Esophagus squamous epithelium (tissue), 5 donors: ENCODE measurements at regions not wholly inside any gene's neighbourhood (a gene's known extent, or its start where the extent isn't known, plus 50 kb on each side); places are given as distances from the start of the nearest gene placed in this dataset.

ENCODE experiments used
- DNase-seq: peaks from one replicate; lab custom pipeline; 2025; lab: John Stamatoyannopoulos, UW
- H3K27ac ChIP-seq, 4 donors: fragments of 200-600 bp; sonication (generic); one replicate each; pipeline ENCODE4 v1.5.1; 2016 to 2019; ENCODE audit warnings: mild to moderate bottlenecking in 1 of 4
- H3K27me3 ChIP-seq, 4 donors: fragments of 200-600 bp; sonication (generic); 1 replicate in 3 of 4; 2 replicates in 1 of 4; pipeline versions ENCODE4 v1.5.1 to v1.6.0; 2017 to 2021; ENCODE audit warnings: antibody characterized with exemption in 1 of 4
- H3K36me3 ChIP-seq, 3 donors: fragments of 200-600 bp; sonication (generic); one replicate each; pipeline ENCODE4 v1.5.1; 2016 to 2019
- H3K4me1 ChIP-seq, 3 donors: fragments of 200-600 bp; sonication (generic); one replicate each; pipeline ENCODE4 v1.5.1; 2017 to 2019
- H3K4me3 ChIP-seq, 4 donors: fragments of 200-600 bp; sonication (generic); 1 replicate in 3 of 4; 2 replicates in 1 of 4; pipeline ENCODE4 v1.5.1; 2016 to 2019; ENCODE audit warnings: mild to moderate bottlenecking in 2 of 4, moderate library complexity in 1 of 4
- H3K9me3 ChIP-seq, 3 donors: fragments of 200-600 bp; sonication (generic); one replicate each; pipeline ENCODE4 v1.5.1; 2016 to 2019
- CTCF ChIP-seq, 6 experiments: fragments of 450-650 bp in 4 of 6; fragments of 200-600 bp in 2 of 6; sonication (generic) in 2 of 6; IDR thresholded peaks; one replicate each; pipeline ENCODE4 v1.5.1; 2016 to 2019; ENCODE audit warnings: antibody characterized with exemption in 6 of 6, mild to moderate bottlenecking in 4 of 6, moderate library complexity in 4 of 6
- POLR2A ChIP-seq, 4 donors: fragments of 450-650 bp; IDR thresholded peaks; one replicate each; pipeline ENCODE4 v1.6.1; 2017; ENCODE audit warnings: antibody characterized with exemption in 4 of 4, mild to moderate bottlenecking in 4 of 4, moderate library complexity in 3 of 4
- whole genome bisulfite sequencing, 2 donors: methylation state at CpG; one replicate each; pipeline ENCODE4 v1.1.5; 2018; 5-methylcytosine and 5-hydroxymethylcytosine counted together
- intact Hi-C: fragments of 100-400 bp; cut with DNase I; formaldehyde crosslinking; loops from one replicate; pipeline ENCODE4 v1.15.0; 2022
- donor health status: DM: yes; HTN: yes; CAD: no.

- H3K4me1 ChIP-seq, result no peaks in the 10 kb centered on the region
- DNase-seq, result no peak
- TF ChIP-seq POLR2A (IDR thresholded peaks at IDR 0.05) (no peak), CTCF (IDR thresholded peaks at IDR 0.05) (no peak)
Measured at GRCh38 chr2:53235836-53236582, 531.6 kb upstream of the CHAC2 start.

GRCh38 chr2:53234548-53234903 lies 533.1 kb upstream of the CHAC2 start:
- 15 to 24% methylated on average over 1 of the region's 1 CpG for WGBS, 2 donors
- Histone ChIP-seq H3K4me1 (no peaks in the 10 kb centered on the region), H3K27ac (no peak overlapping the region), H3K27me3 (no peaks in the 10 kb centered on the region), H3K36me3 (no peaks in the 10 kb centered on the region), H3K9me3 (no peaks in the 10 kb centered on the region), H3K4me3 (no peak overlapping the region)
- intact Hi-C loops, result no loop called here
- no peak for DNase-seq
- TF ChIP-seq CTCF (IDR thresholded peaks at IDR 0.05) (no peak), POLR2A (IDR thresholded peaks at IDR 0.05) (no peak)

More at GRCh38 chr2:53235836-53236582, 531.6 kb upstream of the CHAC2 start:
- no peaks in the 10 kb centered on the region for H3K9me3 ChIP-seq
- H3K4me3 ChIP-seq, result no peak overlapping the region
- H3K27ac ChIP-seq, result no peak overlapping the region
- no peaks in the 10 kb centered on the region for H3K36me3 ChIP-seq
- 75% methylated on average over 1 of the region's 1 CpG for WGBS, 2 donors
- intact Hi-C loops, result no loop called here
- H3K27me3 ChIP-seq, result no peaks in the 10 kb centered on the region

DNA sequence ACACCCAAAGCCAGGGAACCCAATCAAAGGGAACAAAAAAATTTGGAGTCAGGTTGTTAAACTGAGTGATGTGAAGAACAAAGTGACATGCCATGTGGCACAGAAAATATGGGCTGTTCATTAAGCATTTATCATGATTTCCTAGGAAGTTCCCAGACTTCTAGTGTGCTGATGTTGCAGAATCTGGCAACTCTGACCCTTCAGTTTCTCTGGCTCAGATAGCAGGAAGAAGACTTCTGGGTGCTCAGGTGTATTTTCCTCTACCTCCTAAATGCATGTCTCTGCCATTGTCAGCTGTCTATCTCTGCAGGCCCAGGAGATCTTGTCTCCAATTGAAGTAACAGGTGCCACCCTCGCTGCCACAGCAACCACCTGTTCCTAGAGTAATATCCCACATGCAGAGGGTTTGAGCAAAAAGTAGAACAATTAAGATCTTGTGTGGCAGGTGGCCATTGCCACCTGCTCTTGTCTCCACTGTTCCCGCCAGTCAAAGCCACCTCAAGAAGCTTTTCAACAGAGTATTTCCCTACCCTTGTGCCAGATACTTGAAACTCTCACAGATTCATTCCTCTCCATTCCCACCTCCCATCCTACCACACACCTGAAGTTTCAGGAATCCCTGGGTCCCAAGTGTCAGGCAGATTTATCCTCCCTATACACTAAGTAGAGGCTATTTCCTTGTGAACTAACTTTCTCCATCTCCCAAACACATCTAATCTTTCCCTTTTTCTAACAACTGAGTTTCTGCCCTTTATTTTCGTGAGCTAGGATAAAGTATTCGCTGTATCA lies 533.7 kb upstream of the CHAC2 start:
- no peaks in the 10 kb centered on the region for H3K9me3 ChIP-seq
- no peak for TF ChIP-seq CTCF (IDR thresholded peaks at IDR 0.05)
- TF ChIP-seq POLR2A (IDR thresholded peaks at IDR 0.05), result no peak
- WGBS, 2 donors, result 66 to 72% methylated on average over 4 of the region's 4 CpGs
- no peaks in the 10 kb centered on the region for H3K4me1 ChIP-seq
- H3K27ac ChIP-seq, result no peak overlapping the region
- DNase-seq, result no peak
- no peaks in the 10 kb centered on the region for H3K36me3 ChIP-seq
- H3K4me3 ChIP-seq, result no peak overlapping the region
- intact Hi-C loops, result no loop called here
- no peaks in the 10 kb centered on the region for H3K27me3 ChIP-seq

DNA sequence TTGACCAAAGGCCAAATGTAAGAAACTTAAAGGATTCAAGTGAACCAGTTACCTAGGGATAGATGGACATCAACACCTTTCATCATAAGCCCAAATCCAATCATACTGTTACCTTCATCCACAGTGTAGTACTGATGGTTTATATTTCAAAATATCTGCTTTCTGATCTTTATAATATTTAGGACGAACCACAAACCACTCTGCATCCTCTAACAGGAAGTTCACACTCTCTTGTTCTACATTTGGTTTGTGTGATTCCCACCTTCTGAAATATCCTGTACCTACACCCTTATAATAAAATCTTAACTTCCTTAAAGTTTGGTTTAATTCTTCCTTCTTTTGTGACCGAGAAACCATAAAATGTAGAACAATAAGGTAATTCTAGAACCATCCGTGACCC lies 535.7 kb upstream of the CHAC2 start:
- no peaks in the 10 kb centered on the region for H3K4me1 ChIP-seq
- no peaks in the 10 kb centered on the region for H3K9me3 ChIP-seq
- no peak for DNase-seq
- no peaks in the 10 kb centered on the region for H3K36me3 ChIP-seq
- H3K27me3 ChIP-seq, result no peaks in the 10 kb centered on the region
- 38 to 44% methylated on average over 3 of the region's 3 CpGs for WGBS, 2 donors
- intact Hi-C loops, result no loop called here
- no peak overlapping the region for H3K4me3 ChIP-seq
- no peak overlapping the region for H3K27ac ChIP-seq
- TF ChIP-seq CTCF (IDR thresholded peaks at IDR 0.05), result no peak
- no peak for TF ChIP-seq POLR2A (IDR thresholded peaks at IDR 0.05)

DNA sequence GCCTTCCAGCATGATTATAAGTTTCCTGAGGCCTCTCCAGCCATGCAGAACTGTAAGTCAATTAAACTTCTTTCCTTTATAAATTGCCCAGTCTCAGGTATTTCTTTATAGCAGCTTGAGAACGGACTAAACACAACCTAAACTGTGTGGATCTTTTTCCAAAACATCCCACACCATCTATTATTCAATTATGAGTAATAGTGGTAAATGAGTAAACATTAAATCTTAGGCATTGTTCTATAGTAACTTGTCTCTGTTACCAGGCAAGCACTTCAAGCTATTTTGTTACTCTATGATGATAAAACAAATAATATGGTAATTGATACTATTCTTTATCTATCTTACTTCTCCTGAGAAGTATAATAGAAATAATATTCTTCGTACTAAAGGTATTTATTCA lies 536.9 kb upstream of the CHAC2 start:
- WGBS, 2 donors, result 50 to 62% methylated on average over 2 of the region's 2 CpGs
- Histone ChIP-seq H3K9me3 (no peaks in the 10 kb centered on the region), H3K27ac (no peak overlapping the region), H3K4me3 (no peak overlapping the region), H3K4me1 (no peaks in the 10 kb centered on the region), H3K36me3 (no peaks in the 10 kb centered on the region), H3K27me3 (no peaks in the 10 kb centered on the region)
- intact Hi-C loops, result no loop called here
- TF ChIP-seq CTCF (IDR thresholded peaks at IDR 0.05), result no peak
- TF ChIP-seq POLR2A (IDR thresholded peaks at IDR 0.05), result no peak
- no peak for DNase-seq
